GM12864 (cell line): ENCODE measurements at regions not wholly inside any gene's neighbourhood (a gene's known extent, or its start where the extent isn't known, plus 50 kb on each side); places are given as distances from the start of the nearest gene placed in this dataset.
"Not testable (repeated sequence)": the region's sequence is repeated elsewhere in the genome, so short reads cannot be mapped to it uniquely, and the experiment has no call there.

Source experiments
- DNase-seq: peaks from one replicate; pipeline ENCODE4 v3.0.0-alpha.2; 2011; ENCODE audit warnings: low read depth
- H3K4me3 ChIP-seq: 2 replicates; pipeline ENCODE4 v1.5.1; 2011; ENCODE audit warnings: mild to moderate bottlenecking, low read depth, low read length, control low read depth
- CTCF ChIP-seq: IDR thresholded peaks from 2 replicates; pipeline ENCODE4 v1.5.1; 2011; ENCODE audit warnings: low read depth, mild to moderate bottlenecking, moderate library complexity, low read length, control low read depth, inconsistent platforms; ENCODE audit errors: missing control alignments

- no peak for DNase-seq
- no peak overlapping the region for H3K4me3 ChIP-seq
- no peak for TF ChIP-seq CTCF
Observed at GRCh38 chr5:171725205-171725601, 60.4 kb upstream of the SMIM23 start.

DNA sequence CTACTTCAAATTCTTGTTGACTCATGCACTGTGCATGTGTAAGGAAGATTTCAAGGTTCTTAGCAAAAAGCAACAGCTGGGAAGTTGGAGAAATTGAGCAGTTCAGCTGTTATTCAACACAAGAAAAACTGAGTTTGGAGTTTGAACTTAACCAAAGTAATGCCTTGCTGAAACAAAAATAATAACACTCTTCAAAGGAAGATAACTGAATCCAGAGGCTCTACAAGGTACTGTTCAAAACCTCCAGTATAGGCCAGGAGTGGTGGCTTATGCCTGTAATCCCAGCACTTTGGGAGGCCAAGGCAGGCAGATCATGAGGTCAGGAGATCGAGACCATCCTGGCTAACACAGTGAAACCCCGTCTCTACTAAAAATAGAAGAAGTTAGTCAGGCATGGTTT, 58.8 kb upstream of the SMIM23 start:
- not testable (repeated sequence) for DNase-seq, H3K4me3 ChIP-seq

DNA sequence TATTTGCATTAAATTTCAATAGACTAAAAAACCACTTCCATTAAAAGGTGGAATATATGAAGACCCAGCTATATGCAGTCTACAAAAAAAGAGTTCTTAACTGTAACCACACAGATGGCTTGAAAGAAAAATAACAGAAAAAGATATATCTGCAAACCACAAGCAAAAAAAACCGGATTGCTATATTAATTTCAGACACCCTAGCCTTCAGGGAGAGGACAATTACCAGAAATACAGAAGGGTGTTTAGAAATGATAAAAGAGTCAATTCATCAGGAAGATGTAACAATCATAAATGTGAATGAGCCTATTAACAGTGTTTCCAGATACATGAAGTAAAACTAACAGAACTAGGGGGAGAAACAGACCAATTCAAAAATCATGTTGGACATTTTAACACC, 56.9 kb upstream of the SMIM23 start:
- TF ChIP-seq CTCF, result no peak

More for the DNA sequence above, 56.9 kb upstream of the SMIM23 start:
- no peak for DNase-seq
- no peak overlapping the region for H3K4me3 ChIP-seq
